ENCODE measurements at regions not wholly inside any gene's neighbourhood (a gene's known extent, or its start where the extent isn't known, plus 50 kb on each side); places are given as distances from the start of the nearest gene placed in this dataset.

- H3K9me3 ChIP-seq (ENCODE audit: insufficient read depth, low read depth, low read length), result no peaks in the 10 kb centered on the region
- H3K27ac ChIP-seq (ENCODE audit: low read depth, low read length), result no peak overlapping the region
- H3K9ac ChIP-seq (ENCODE audit: low read depth, low read length), result no peak overlapping the region
- H3K27me3 ChIP-seq (ENCODE audit: insufficient read depth, low read length), result no peaks in the 10 kb centered on the region
- no peaks in the 10 kb centered on the region for H3K4me1 ChIP-seq (ENCODE audit: insufficient read depth, low read length)
- H3K36me3 ChIP-seq (ENCODE audit: insufficient read depth, low read length), result no peaks in the 10 kb centered on the region
- no peak overlapping the region for H3K4me3 ChIP-seq (ENCODE audit: low read length)
Observed at GRCh38 chr10:93178226-93178625, 104.5 kb downstream of the CYP26A1 start.

GRCh38 chr10:93180482-93180931, 106.8 kb downstream of the CYP26A1 start:
- no peaks in the 10 kb centered on the region for H3K27me3 ChIP-seq (ENCODE audit: insufficient read depth, low read length)
- H3K9me3 ChIP-seq (ENCODE audit: insufficient read depth, low read depth, low read length), result no peaks in the 10 kb centered on the region
- H3K27ac ChIP-seq (ENCODE audit: low read depth, low read length), result no peak overlapping the region
- H3K4me3 ChIP-seq (ENCODE audit: low read length), result no peak overlapping the region
- no peaks in the 10 kb centered on the region for H3K36me3 ChIP-seq (ENCODE audit: insufficient read depth, low read length)
- H3K9ac ChIP-seq (ENCODE audit: low read depth, low read length), result no peak overlapping the region
- 94% methylated on average over 14 of the region's 14 CpGs for WGBS
- no peaks in the 10 kb centered on the region for H3K4me1 ChIP-seq (ENCODE audit: insufficient read depth, low read length)

GRCh38 chr10:93181271-93182048, 107.8 kb downstream of the CYP26A1 start:
- Histone ChIP-seq H3K27ac (ENCODE audit: low read depth, low read length) (no peak overlapping the region), H3K36me3 (ENCODE audit: insufficient read depth, low read length) (no peaks in the 10 kb centered on the region), H3K27me3 (ENCODE audit: insufficient read depth, low read length) (no peaks in the 10 kb centered on the region), H3K4me3 (ENCODE audit: low read length) (no peak overlapping the region), H3K9ac (ENCODE audit: low read depth, low read length) (no peak overlapping the region), H3K9me3 (ENCODE audit: insufficient read depth, low read depth, low read length) (no peaks in the 10 kb centered on the region), H3K4me1 (ENCODE audit: insufficient read depth, low read length) (no peaks in the 10 kb centered on the region)
- WGBS, result 86% methylated on average over 6 of the region's 8 CpGs

GRCh38 chr10:93182049-93182327, 108.3 kb downstream of the CYP26A1 start:
- no peak overlapping the region for H3K4me3 ChIP-seq (ENCODE audit: low read length)
- H3K4me1 ChIP-seq (ENCODE audit: insufficient read depth, low read length), result no peaks in the 10 kb centered on the region
- no peaks in the 10 kb centered on the region for H3K9me3 ChIP-seq (ENCODE audit: insufficient read depth, low read depth, low read length)
- WGBS, result 87% methylated on average over 2 of the region's 4 CpGs
- H3K27ac ChIP-seq (ENCODE audit: low read depth, low read length), result no peak overlapping the region
- no peaks in the 10 kb centered on the region for H3K36me3 ChIP-seq (ENCODE audit: insufficient read depth, low read length)
- H3K9ac ChIP-seq (ENCODE audit: low read depth, low read length), result no peak overlapping the region
- no peaks in the 10 kb centered on the region for H3K27me3 ChIP-seq (ENCODE audit: insufficient read depth, low read length)

GRCh38 chr10:93182790-93183189, 109.1 kb downstream of the CYP26A1 start:
- Histone ChIP-seq H3K27ac (ENCODE audit: low read depth, low read length) (no peak overlapping the region), H3K4me3 (ENCODE audit: low read length) (no peak overlapping the region), H3K36me3 (ENCODE audit: insufficient read depth, low read length) (no peaks in the 10 kb centered on the region), H3K27me3 (ENCODE audit: insufficient read depth, low read length) (no peaks in the 10 kb centered on the region), H3K4me1 (ENCODE audit: insufficient read depth, low read length) (no peaks in the 10 kb centered on the region), H3K9me3 (ENCODE audit: insufficient read depth, low read depth, low read length) (no peaks in the 10 kb centered on the region), H3K9ac (ENCODE audit: low read depth, low read length) (no peak overlapping the region)

GRCh38 chr10:93186653-93187052, 113.0 kb downstream of the CYP26A1 start:
- peaks cover 7% of the 10 kb centered on the region; the same call in 1 of the 2 replicates for H3K4me1 ChIP-seq (ENCODE audit: insufficient read depth, low read length)
- no peaks in the 10 kb centered on the region for H3K27me3 ChIP-seq (ENCODE audit: insufficient read depth, low read length)
- H3K27ac ChIP-seq (ENCODE audit: low read depth, low read length), result no peak overlapping the region
- WGBS, result 86% methylated on average over 2 of the region's 2 CpGs
- no peak overlapping the region for H3K9ac ChIP-seq (ENCODE audit: low read depth, low read length)
- H3K4me3 ChIP-seq (ENCODE audit: low read length), result no peak overlapping the region
- H3K36me3 ChIP-seq (ENCODE audit: insufficient read depth, low read length), result no peaks in the 10 kb centered on the region
- no peaks in the 10 kb centered on the region for H3K9me3 ChIP-seq (ENCODE audit: insufficient read depth, low read depth, low read length)

- 92% methylated on average over 3 of the region's 3 CpGs for WGBS
- Histone ChIP-seq H3K36me3 (ENCODE audit: insufficient read depth, low read length) (no peaks in the 10 kb centered on the region), H3K9me3 (ENCODE audit: insufficient read depth, low read depth, low read length) (no peaks in the 10 kb centered on the region), H3K9ac (ENCODE audit: low read depth, low read length) (no peak overlapping the region), H3K4me1 (ENCODE audit: insufficient read depth, low read length) (peaks cover 7% of the 10 kb centered on the region; the same call in 1 of the 2 replicates), H3K27ac (ENCODE audit: low read depth, low read length) (no peak overlapping the region), H3K4me3 (ENCODE audit: low read length) (no peak overlapping the region), H3K27me3 (ENCODE audit: insufficient read depth, low read length) (no peaks in the 10 kb centered on the region)
Observed at GRCh38 chr10:93189944-93190343, 116.3 kb downstream of the CYP26A1 start.

GRCh38 chr10:93190372-93190771, 116.7 kb downstream of the CYP26A1 start:
- no peak overlapping the region for H3K4me3 ChIP-seq (ENCODE audit: low read length)
- H3K9me3 ChIP-seq (ENCODE audit: insufficient read depth, low read depth, low read length), result no peaks in the 10 kb centered on the region
- WGBS, result 88% methylated on average over 2 of the region's 3 CpGs
- H3K27me3 ChIP-seq (ENCODE audit: insufficient read depth, low read length), result no peaks in the 10 kb centered on the region
- peaks cover 7% of the 10 kb centered on the region; the same call in 1 of the 2 replicates for H3K4me1 ChIP-seq (ENCODE audit: insufficient read depth, low read length)
- H3K36me3 ChIP-seq (ENCODE audit: insufficient read depth, low read length), result no peaks in the 10 kb centered on the region
- H3K27ac ChIP-seq (ENCODE audit: low read depth, low read length), result no peak overlapping the region
- H3K9ac ChIP-seq (ENCODE audit: low read depth, low read length), result no peak overlapping the region

- Histone ChIP-seq H3K4me3 (ENCODE audit: low read length) (no peak overlapping the region), H3K27ac (ENCODE audit: low read depth, low read length) (no peak overlapping the region), H3K9me3 (ENCODE audit: insufficient read depth, low read depth, low read length) (no peaks in the 10 kb centered on the region), H3K36me3 (ENCODE audit: insufficient read depth, low read length) (no peaks in the 10 kb centered on the region), H3K9ac (ENCODE audit: low read depth, low read length) (no peak overlapping the region), H3K27me3 (ENCODE audit: insufficient read depth, low read length) (no peaks in the 10 kb centered on the region), H3K4me1 (ENCODE audit: insufficient read depth, low read length) (peaks cover 19% of the 10 kb centered on the region)
- WGBS, result 93% methylated on average over 5 of the region's 6 CpGs
Observed at GRCh38 chr10:93193906-93194305, 120.2 kb downstream of the CYP26A1 start.

GRCh38 chr10:93198401-93199131, 124.9 kb downstream of the CYP26A1 start:
- 62% methylated on average over 9 of the region's 9 CpGs for WGBS

GRCh38 chr10:93199191-93199751, 125.6 kb downstream of the CYP26A1 start:
- H3K9me3 ChIP-seq (ENCODE audit: insufficient read depth, low read depth, low read length), result no peaks in the 10 kb centered on the region
- H3K36me3 ChIP-seq (ENCODE audit: insufficient read depth, low read length), result no peaks in the 10 kb centered on the region
- H3K4me1 ChIP-seq (ENCODE audit: insufficient read depth, low read length), result peaks cover 24% of the 10 kb centered on the region
- no peak overlapping the region for H3K4me3 ChIP-seq (ENCODE audit: low read length)
- WGBS, result 45% methylated on average over 11 of the region's 11 CpGs
- H3K27ac ChIP-seq (ENCODE audit: low read depth, low read length), result peak overlapping the region; percentile 11; the same call in 1 of the 2 replicates
- no peak overlapping the region for H3K9ac ChIP-seq (ENCODE audit: low read depth, low read length)
- no peaks in the 10 kb centered on the region for H3K27me3 ChIP-seq (ENCODE audit: insufficient read depth, low read length)

More at GRCh38 chr10:93198401-93199131, 124.9 kb downstream of the CYP26A1 start:
- Histone ChIP-seq H3K4me3 (ENCODE audit: low read length) (no peak overlapping the region), H3K9ac (ENCODE audit: low read depth, low read length) (no peak overlapping the region), H3K27ac (ENCODE audit: low read depth, low read length) (no peak overlapping the region), H3K9me3 (ENCODE audit: insufficient read depth, low read depth, low read length) (no peaks in the 10 kb centered on the region), H3K27me3 (ENCODE audit: insufficient read depth, low read length) (no peaks in the 10 kb centered on the region), H3K36me3 (ENCODE audit: insufficient read depth, low read length) (no peaks in the 10 kb centered on the region), H3K4me1 (ENCODE audit: insufficient read depth, low read length) (peaks cover 24% of the 10 kb centered on the region)

All from HUES64 (cell line).